NAMALWA (cell line): ENCODE measurements at regions not wholly inside any gene's neighbourhood (a gene's known extent, or its start where the extent isn't known, plus 50 kb on each side); places are given as distances from the start of the nearest gene placed in this dataset.
"Not testable (repeated sequence)": the region's sequence is repeated elsewhere in the genome, so short reads cannot be mapped to it uniquely, and the experiment has no call there.

Experiments
- DNase-seq: peaks from one replicate; pipeline ENCODE4 v3.0.0-alpha.2; 2015; ENCODE audit warnings: low spot score

DNA sequence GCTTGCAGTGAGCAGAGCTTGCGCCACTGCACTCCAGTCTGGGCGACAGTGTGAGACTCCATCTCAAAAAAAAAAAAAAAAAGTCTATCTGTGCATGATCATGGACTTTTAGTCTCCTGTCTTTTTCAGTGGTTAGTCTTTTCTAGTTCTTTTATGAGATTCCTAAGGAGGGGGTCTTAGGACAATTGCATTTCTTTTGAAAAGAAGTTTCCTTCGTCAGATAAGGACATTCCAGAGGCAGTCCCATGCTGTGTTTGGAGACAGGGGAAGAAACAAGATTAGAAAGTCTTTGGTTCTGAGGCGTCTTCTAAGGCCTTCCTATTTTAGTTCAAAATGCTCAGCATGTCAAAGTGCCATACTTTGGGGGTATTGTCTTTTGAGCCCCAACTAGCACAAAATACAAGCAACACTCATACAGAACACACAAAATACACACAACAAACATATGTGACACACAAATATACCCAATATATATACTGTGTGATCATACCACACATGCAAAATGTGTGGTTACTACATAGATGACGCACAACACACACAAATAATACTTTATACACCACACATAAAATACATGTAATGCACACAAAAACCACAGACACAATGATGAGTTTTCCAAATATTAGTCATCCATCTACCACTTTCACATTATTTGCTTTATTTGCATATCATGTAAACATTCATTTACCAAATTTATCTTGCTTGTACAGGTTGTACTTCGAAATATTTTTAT is 394.5 kb downstream of the SPATA31D1 start:
- DNase-seq, result no peak

DNA sequence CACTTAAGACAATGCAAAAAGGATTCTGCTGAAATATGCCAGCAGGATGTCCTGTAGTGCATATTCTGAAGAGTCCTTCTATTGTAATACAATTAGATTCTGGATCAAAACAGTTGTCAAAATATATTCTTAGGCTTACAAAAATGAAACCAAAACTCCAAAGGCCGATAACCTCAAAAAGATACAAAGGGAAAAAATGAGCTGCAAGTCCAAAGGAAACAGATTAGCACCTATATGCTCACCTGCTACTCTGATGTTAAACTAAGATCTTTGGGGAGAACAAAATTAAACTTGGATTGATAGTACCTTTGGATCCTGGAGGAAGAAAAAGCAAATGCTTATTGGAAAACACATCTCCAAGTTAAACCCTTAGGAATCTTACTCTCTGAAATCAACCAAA is 397.1 kb downstream of the SPATA31D1 start:
- no peak for DNase-seq

DNA sequence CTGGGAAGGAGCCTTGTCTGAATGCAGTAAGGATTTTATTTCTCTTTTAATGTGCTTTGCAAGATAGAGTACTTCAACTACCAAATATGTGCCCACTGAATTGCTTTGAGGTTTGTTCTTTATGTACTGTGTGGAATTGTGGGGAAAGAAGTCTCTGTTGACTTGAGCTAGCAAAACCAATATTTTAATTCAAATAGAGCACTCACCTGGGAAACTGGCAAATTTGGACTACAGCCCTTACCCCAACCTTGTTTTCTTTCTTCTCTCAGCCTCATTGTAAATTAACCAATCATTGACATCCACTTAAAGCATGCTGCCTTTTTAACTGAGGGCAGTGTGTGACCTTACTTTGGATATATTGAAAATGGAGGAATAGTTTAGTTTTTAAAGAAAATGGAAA is 409.0 kb downstream of the SPATA31D1 start:
- DNase-seq, result no peak

DNA sequence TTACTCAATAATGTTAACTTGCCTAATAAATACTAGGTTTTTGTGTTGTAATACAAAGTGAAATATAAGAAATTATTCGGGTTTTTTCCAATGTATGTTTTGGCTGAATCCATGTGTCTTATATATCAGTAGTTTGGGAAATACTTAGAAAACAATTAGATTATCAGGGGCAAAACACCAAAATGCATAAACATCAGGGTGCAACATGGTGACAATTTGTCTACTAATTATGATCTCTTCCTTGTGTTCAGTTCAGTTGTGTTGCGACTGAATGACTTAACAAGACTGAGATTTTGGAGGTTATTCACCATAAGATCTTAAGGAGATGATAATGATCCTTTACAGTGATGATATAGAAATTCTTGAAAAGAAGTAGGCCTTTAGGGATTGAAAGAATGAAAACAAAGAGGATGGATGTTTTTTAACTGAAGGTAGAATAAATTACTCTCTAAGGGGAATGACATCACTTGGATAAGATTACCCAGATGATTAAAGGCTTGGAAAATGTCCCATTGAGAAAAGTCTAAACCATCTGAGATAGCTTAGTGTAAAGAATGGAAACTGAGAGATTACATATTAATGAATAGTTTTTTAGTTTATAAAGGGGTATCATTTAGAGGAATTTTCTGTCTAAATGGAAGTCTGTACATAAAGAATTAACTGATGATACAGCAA is 415.8 kb downstream of the SPATA31D1 start:
- DNase-seq, result no peak

DNA sequence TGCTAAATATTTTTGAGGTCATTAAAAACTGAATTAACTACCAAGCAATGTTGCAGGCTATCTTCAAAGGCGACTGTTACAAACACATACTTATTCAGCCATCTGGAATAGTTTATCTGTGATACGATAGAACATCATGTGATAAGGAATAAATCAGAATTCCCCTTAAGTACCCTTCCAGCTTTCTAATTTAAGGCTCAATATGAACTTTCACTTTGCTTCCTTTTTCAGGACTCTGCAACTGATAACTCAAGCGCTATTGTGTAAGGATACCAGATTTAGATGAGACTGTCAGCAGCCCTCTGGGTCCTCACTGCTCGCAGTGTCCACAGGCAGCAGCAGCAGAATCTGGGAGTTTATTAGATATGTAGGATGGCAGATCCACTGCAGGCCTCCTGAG is 416.3 kb downstream of the SPATA31D1 start:
- DNase-seq, result no peak

DNA sequence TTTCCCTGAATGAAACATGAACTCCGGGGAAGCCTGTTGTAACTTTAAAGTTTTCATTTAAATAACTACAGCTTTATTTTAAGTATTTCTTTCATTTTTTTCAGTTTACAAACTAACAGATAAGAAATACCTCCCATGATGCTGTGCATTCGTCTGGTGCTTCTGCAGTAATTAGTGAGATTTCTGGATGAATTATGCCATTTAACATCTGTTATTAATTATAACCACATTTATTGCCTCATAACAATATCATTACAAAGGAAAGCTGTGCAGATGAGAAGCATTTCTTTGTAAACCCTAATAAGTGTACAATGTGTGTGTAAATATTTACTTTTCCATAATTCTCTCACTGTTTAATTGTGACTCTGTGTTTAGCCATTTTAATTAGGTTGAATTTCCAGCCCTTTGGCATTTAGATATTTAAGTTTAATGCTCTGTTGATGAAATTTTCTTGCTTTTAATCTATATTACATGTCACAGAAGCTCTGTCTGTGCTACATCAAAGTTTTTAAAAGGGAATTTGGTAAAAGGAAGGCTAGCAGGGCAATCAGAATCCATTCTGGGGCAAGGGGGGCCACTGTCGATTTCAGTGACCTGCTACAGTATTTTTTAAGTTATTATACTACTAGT is 418.0 kb downstream of the SPATA31D1 start:
- DNase-seq, result no peak

DNA sequence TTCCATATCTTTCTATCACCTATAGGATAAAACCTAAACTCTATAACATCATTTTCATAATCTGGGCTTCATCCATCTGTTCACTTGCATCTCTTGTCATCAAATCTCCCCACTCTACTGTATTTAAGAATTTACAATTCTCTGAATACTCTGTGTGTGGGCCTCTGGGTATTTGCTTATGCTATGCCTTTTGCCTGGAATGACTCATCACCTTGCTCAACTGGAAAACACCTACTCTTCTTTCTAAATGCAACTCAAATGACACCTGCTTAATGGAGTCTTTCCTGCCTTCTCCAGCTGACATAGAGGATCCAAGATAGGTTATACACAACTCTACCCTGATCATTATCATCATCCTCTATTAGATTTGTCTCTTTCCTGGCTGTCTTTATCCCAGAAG is 421.7 kb downstream of the SPATA31D1 start:
- DNase-seq, result no peak

DNA sequence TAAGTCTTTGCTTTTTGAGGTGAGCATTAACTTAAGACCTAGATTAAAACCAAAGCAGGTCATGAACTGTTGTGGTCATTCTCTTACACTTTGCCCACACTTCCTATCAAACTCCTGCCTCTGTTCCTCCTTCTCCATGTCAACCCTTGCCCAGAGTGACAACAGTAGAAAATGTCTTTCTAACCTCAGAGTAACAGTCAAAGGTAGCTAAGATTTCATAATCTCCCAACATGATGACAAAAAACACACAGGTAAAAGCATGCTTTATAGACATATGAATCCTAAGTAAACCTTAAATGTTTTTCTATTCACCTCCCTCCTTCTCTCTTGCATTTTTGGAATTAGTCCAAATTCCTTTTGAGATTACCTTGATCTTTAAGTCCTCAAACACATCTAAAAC is 422.3 kb downstream of the SPATA31D1 start:
- DNase-seq, result no peak

DNA sequence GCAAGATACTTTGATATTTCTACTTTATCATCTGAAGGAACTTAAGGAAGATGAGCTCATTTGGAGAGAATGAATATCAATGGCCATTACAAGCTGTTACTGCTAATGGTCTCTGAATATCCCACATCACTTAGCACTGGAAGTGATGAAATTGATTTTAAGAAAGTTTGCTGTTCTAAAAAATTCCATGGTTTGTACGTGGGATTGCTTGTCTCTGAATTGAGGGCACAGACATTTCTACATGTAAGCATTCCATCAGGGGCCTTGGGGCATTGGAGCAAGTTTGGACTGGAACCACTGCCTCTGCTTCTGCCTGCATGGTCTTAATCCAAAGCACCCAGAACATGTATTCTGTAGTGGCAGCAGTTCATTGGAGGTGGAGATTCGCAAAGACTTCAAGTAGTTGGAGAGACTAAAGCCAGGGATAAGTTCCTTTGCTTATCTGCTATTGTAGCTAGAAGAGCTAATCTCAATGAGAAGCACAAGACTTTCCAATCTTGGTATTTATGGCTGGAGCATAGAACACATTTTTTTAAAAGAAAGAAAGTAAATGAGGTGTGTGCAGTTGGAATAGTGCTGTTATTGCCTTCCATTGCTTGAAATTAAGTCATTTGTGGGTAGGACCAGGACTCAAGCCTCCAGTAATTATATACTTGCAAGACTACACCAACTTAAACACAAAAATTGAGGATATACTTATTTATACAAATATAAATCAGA is 424.2 kb downstream of the SPATA31D1 start:
- no peak for DNase-seq

DNA sequence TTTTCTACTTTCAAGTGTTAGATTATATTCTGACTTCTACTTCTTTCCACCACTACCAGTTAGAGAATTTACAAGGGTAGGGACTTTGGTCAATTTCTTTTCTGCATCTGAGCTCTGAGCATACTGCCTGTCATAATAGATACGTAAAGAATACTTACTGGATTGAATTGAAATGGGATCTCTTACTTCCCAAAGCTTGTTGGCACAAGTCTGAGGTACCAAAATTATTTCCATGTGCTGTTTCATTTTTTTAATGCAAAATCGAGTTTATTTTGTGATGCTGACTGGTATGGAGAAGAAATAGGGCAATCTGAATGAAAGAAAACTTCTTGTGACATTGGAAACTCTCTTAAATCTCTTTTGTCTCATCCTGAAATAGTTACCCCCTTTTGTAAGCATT is 428.9 kb downstream of the SPATA31D1 start:
- no peak for DNase-seq

DNA sequence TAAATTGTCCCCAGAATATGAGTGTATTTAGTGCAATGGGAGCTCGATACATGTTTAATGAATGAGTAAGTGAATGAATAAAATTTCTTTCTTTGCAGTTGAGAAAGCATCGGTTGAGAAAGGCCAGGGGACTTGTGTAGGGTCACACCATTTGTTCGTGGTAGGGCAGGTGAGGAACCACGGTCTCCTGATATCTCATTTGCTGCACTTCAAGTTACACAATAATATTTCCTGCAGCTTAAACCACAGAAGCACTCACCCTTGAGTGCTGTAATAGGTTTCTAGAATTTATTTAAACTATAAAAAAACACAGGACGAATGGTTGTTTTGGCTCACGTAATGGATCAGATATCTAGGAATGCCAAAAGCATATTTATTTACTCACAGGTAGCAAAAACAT is 429.8 kb downstream of the SPATA31D1 start:
- DNase-seq, result no peak

DNA sequence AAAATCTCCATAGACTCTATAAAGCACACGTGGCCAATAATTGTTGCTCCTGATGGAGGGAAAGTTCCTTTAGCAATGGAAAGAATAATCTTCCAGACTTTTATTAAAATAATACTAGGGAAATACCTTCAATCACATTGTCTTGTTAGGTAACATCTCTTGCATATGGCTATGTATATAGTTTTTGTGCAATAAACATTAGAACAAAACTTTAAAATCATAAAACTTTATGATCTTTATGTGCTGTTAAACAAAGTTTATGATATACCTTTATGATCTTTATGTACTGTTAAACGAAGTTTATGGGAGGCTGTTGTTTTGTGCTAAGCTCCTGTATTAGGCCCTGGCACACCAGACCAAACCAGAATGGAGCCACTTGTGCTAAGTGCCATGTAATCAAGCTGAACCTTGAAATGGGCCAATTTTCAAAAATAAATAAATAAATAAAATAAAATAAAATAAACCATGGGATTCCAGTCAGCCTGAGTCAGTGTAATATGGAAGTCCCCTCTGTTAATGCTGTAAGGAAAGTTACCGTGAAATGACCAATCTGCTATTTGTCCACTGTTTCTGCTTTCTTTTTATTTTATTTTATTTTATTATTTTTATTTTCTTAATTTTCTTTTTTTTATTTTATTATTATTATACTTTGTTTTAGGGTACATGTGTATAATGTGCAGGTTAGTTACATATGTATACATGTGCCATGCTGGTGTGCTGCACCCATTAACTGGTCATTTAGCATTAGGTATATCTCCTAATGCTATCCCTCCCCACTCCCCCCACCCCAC is 431.3 kb downstream of the SPATA31D1 start:
- DNase-seq, result no peak

DNA sequence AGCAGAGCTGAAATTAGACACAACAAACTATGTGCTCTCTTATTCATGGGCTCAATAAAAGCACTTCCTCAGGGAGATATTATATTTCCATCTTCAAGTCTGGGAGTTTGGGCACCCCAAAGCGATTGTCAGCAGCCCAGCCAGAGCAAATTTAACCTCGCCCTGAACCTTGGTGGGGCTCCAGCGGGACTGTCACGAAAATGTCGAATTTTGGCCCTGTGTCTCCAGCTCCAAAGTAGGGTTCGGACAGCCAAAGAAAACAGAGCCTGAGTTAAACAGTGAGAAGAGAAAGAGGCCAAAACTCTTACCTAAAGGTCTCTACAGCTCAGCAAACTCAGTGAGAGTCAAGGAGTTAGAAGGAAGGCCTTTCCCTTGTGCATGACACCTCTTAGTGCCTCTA is 432.9 kb downstream of the SPATA31D1 start:
- DNase-seq, result no peak

DNA sequence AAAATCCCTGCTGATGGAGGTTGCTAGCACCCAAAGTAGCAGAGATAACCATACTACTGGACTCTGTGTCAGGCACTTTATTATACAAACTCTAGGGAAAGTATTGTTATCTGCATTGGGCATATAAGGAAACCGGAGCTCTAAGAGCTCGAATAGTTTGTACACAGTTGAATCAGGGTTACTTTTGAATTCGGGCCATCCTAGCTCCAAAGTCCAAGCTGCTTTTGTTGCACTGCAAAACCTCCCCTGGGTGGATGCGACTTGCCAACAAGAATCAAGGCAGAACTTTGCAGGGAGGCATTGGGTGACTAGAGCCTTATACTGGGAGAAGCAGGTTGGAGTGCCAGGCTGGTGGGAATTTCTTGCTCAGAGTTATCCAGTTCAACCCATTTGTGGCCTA is 435.1 kb downstream of the SPATA31D1 start:
- no peak for DNase-seq

DNA sequence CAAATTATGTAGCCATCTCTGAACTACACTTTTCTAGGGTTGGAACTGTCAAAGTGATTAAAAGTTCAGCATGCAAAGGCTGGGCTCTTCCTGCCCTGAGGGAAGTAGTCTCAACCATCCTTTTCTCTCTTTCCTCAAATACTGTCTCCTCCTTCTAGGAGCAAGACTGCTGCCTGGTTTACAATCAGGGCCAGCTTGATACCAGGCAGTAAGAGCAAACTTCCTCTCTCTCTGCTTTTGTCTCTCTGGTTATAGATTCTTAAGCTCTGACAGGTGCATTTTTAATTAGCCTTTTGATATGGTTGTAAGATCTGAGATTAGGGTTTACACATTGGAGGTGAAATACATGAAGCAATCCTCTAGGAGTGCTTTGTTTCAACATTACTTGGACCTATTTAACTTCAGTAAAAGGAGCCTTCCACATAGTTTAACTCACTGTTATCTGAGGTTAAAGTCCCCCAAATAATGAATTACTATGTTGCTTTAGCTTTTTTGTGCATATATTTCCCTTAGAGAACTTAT is 436.1 kb downstream of the SPATA31D1 start:
- no peak for DNase-seq

DNA sequence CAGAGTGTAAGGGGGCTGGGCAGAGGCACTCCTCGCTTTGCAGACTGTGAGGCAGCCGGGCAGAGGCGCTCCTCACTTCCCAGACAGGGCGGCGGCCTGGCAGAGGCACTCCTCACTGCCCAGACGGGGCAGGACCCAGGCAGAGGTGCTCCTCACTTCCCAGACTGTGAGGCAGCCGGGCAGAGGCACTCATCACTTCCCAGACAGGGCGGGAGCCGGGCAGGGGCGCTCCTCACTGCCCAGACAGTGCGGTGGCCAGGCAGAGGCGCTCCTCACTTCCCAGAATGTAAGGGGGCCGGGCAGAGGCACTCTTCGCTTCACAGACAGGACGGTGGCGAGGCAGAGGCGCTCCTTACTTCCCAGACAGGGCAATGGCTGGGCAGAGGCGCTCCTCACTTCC is 442.5 kb downstream of the SPATA31D1 start:
- no peak for DNase-seq

DNA sequence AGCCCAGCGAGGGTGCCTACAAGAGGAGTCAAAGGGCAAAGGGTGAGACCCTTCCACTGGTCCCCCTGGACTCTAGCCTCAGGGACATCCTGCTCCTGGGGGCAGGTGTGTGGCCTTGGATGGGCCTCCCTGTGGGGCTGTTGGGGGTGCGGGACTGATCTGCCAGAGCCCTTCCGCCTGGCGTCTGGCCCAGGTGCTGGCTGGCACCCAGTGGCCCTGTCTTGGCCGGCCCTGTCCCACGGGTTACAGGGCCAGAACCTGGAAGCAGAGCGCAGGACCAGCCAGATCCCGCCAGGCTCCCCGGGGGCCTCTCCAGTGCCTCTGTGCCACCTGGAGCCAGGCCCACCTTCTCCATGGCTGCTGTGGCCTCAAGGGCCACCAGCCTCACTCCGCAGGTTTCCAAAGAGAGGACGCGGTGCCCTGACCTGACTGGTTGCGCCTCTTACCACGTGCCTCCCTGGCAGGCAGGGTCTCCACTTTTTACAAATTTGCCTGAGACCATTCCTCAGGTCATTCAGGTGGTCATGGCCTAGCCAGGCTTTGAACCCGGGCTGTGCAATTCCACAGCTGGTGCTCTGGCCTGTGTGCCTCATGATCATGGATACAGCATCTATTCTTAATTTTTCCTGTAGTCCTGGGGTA is 444.8 kb downstream of the SPATA31D1 start:
- DNase-seq, result not testable (repeated sequence)

DNA sequence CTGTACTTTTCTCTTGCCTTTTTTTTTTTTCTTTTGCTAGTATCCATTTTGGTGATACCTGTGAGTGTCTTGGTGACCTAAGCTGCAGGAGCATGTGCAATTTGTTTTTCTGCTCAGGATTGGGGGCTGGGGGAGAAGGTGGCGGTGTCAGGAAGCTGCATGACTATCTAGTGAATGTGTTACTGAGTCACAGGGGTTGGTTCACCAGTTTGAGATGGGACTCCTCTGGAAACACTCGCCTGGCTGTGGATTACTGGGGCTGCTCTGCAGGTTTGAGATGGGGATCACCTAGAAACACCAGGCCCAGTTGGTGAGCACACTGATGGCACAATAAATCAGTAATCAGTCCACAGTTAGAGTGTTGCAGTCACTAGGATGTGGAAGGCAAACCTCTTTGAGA is 447.9 kb downstream of the SPATA31D1 start:
- no peak for DNase-seq

DNA sequence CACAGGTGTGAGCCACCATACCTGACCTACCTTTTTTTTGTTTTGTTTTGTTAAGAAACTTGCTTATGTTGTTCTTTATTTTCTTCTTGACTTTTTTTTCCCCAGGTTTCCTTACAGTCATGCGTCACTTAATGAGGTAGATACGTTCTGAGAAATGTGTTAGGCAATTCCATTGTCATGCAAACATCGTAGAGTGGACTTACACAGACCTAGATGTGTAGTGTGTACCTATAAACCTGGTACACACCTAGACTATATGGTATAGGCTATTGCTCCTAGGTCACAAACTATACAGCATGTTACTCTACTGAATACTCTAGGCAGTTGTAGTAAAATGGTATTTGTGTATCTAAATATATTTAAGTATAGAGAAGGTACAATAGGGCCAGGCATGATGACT is 448.6 kb downstream of the SPATA31D1 start:
- not testable (repeated sequence) for DNase-seq

DNA sequence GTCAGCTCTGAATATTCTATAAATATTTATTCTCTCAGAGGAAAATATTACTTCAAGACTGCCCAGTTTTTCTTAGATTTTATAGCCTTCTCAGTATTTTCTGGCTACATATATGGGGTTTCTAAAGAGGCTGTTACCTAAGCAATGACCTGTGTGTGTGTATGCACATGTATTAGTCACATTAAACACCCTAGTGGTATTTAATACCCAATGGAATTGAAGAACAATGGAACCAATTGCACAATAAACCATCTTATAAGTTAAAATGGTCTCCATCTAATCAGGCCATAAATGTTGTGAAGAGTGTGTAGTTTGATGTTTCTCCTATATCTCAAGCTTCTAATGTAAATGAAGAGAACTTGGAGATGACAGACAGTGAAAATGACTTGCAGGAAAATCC is 450.0 kb downstream of the SPATA31D1 start:
- no peak for DNase-seq

DNA sequence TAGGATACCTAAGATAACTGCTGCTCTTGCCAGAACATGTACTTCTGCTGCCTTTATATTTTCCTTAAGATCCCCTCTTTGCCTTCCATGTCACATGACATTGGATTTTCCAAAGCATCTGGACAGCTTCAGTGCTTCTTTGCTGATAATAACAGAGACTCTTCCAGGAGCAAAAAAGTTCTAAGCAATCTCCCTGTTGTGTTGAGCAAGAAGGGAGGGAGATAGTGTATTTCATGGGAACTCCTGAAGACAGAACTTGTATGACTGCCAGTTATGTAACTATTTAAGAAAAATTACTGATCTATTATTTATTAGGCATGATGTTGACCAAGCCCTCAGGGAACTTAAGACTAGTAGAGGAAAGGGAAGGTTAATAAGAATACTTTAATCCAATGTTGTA is 454.7 kb downstream of the SPATA31D1 start:
- DNase-seq, result no peak
